Limb (tissue), 2 donors: ENCODE measurements at regions not wholly inside any gene's neighbourhood (a gene's known extent, or its start where the extent isn't known, plus 50 kb on each side); places are given as distances from the start of the nearest gene placed in this dataset.

Source experiments
- DNase-seq, 2 donors: peaks; one replicate each; pipeline ENCODE4 v3.0.0-alpha.2; 2016; ENCODE audit errors: extremely low spot score in 2 of 2

DNA sequence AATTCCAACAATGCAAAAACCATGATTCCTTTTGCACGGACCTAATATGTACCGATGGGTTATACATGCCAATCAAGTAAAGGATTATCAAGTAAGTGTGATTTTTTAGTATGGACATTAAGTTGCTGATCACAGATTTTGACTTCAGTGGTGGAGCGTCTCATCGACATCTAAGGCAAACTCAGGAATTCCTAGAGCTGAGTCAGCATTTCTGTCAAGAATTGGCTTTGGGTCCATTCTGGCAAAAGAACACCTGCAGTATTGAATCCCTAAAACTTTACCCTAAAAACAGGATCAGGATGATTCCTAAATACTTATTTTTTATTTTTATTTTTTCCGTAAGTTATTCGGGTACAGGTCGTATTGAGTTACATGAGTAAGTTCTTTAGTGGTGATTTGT lies 83.6 kb downstream of the HPGD start:
- DNase-seq = no peak

GRCh38 chr4:174437749-174438148 lies 84.5 kb downstream of the HPGD start:
- DNase-seq = no peak

DNA sequence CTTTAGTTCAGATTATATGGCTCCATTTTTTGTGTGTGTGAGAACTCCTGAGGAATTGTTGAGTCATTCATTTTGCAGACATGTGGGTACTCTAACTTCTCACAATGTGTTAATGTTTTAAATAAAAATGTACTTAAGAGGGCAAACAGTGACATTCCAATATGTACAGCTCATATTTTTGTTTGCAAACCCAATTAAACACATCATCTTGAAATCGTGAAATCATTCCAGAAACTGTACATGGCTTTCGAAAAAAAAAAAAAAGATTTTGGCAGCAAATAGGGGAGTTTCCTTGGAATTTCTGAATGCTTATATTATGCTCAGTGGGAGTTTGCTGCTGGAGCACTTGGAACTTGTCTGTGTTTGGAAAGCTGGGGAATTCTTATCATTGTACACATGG lies 85.0 kb downstream of the HPGD start:
- DNase-seq = peak in 1 of 2 donors; percentile 27

DNA sequence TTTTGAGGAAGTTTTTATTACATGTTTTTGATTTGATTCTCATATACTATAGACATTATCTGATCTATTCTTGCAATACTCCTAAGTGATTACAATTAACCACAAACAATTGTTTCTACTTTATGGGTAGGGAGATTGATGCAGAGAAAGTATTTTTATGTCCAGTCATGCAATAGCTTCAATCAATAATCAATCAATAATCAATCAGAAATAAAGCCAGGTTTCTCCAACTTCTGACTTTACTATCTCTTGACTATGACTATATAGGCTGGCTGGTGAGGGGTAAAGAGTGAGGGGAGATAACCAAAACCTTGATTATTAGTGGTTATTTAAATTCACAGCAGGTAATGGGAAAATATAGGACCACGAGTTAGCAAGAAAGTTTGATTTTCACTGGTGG lies 85.9 kb downstream of the HPGD start:
- DNase-seq = no peak

GRCh38 chr4:174435974-174436373 lies 86.3 kb downstream of the HPGD start:
- no peak for DNase-seq

- DNase-seq = no peak
Measured at GRCh38 chr4:174434455-174434854, 87.8 kb downstream of the HPGD start.

DNA sequence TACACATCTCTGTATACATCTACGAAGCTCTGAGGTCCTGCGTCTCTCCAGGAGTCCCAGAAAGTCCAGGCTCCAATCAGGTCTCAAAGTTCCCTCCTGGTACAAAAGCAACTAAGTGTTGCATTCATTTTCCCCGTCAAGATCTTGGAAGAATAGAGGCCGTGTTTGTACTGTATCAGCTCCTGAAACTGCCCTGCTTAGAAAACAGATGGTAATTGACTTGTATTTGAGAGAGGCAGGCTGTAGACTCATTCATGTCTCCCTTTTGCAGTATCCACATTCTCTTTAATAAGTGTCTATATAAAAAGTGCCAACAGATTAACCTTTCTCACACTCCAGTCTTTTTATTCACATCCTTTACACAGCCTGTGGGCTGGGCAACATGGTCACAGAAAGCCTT lies 91.7 kb downstream of the HPGD start:
- no peak for DNase-seq

DNA sequence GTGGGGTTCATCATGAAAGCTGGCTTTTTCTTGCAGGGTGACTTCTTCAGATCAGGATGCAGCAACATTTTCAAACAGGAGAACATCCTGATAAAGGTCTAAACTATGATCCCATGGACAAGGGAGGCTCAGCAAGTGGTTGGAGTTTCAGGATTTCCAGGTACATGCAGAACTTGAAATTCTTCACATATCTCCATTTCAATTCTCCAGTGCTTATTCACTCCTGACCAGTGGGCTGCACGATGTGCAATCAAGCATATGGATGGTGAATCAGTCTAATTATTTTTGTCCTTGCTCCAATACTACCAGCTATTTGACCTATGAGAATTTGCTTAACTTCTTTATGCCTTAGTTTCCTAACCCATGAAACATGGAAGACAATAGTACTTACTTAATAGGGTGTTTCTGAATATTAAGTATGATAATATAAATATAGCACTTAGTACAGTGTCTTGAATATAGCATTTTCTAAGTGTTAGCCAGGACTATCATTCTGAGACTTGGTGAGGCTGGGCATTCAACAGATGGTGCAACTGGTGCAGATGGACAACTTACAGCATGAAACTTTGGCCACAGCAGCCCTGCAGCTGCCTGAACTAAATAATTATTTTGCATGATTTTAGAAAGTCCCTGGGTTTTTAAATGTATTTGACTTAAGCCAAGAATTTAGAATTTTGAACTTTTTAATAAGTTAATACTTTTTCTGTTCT lies 92.4 kb downstream of the HPGD start:
- DNase-seq = no peak

- no peak for DNase-seq
Measured at GRCh38 chr4:174427571-174428140, 94.6 kb downstream of the HPGD start.

- DNase-seq = no peak
Measured at GRCh38 chr4:174425669-174426068, 96.6 kb downstream of the HPGD start.

DNA sequence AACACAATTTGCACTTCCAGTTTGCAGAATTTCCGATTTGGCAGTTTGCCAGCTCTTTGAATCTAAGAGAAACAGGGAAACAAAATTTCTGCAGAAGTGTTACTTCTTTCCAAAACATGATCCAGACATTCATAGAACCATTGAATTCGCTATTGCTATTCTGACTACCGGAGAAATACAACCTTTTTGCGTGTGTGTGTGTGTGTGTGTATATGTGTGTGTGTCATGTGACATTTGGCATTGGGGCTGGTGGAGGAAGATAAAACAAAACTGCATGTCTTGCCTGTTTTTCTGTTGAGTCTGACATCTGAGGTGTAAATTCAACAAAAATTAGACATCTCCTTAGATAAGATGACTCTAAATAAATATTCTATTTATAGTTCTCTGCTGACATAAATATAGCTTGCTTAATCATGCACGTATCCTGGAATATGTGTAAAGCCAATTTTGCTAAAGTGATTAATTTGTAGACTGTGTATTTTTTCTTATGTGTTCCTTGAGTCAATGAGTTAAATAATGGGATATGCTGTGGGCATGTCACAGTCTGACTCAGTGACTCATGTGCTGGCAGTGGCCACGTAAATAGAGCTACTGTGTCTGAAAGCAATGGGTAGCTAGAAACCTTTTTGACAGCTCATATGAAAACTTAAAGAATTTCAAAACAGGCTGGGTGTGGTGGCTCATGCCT lies 98.9 kb downstream of the HPGD start:
- peak in 1 of 2 donors; percentile 8 for DNase-seq

DNA sequence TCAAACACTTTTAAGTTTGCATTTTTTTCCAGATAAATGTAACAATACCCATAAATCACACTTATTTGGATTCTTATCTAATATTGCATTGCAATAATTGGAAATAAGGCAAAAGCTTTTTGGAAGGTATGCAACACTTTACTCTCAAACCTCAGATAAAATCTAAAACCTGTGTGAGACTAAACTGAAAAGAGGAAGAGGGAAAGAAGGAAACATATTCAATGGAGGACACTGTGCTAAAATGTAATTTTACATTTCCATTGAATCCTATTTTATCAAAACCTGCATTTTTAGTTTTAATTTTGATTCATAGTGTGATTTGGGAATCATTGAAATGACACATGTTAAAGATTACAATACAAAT lies 99.4 kb downstream of the HPGD start:
- DNase-seq = no peak

GRCh38 chr4:174420316-174420715 lies 102.0 kb downstream of the HPGD start:
- no peak for DNase-seq

GRCh38 chr4:174418640-174419212 lies 103.6 kb downstream of the HPGD start:
- no peak for DNase-seq

GRCh38 chr4:174408841-174409552 lies 113.3 kb downstream of the HPGD start:
- no peak for DNase-seq

DNA sequence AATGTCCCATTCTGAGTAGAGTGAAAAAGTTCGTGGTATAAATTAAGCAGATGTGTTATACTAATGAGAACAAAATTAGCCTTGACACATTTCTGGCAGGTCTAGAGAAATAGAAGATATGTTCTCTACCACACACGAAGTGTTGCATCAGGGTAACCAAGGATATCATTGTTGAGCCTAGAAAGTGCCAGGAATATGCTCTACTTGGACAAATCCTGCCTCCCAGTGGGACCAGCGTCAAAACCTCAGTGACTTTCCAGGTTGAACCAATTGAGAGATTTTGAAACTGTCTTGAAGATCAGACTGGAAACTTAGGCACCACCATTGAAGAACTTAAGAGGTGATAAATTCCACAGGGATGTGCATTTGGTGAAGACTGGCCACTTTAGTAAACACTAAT lies 115.9 kb downstream of the HPGD start:
- DNase-seq = no peak

- DNase-seq = no peak
Measured at GRCh38 chr4:174405923-174406322, 116.4 kb downstream of the HPGD start.

GRCh38 chr4:174404677-174405076 lies 117.6 kb downstream of the HPGD start:
- DNase-seq = no peak

DNA sequence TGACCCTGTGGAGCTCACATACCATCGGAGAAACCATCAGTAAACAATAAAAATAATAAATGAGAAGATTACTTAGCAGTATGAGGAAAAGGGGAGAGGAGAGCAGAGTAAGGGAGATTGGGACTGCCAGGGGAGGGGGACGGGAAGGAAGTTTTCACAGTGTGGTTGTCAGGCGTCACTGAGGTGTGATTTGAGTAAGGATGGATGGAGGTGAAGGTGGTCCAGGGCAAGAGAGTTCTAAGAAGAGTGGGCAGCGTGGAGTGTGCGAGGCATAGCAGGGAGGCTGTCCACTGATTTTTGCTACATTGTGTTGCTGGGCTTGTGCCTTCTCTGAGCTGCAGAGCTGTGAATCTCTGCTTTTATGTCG lies 119.1 kb downstream of the HPGD start:
- DNase-seq = no peak

DNA sequence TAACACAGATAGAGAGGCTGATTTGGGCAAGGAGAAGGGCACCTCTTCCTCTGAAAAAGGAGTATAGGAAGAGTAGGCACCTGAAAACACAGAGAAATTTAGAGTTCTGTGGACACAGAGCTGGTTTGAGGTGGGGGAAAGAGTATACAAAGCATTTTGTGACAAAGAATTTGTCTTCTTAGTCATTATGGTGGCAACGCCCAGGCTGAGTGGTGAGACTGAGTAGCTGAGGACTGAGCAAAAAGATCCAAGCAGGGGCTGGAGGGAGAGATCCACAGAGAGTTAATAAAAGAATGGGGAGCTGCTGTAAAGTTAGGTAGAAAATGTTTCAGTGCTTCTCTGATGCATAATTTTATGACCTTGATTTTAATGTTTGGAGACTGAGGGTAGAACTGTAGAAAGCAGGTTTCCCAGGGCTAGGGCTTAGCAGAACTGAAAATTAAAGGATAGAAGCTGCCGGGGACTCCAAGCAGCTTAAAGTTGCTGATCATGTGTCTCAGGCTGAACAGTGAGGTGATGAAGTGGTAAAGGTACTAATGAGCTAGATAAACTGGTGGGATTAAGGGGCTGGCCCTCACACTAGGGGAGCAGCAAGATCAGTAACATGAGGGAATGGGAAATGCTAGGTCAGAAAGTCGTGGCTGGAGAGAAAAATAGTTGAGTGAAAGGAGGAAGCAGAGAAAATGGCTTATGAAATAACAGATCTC lies 118.9 kb downstream of the CEP44 start:
- DNase-seq = no peak

GRCh38 chr4:174401471-174402130 lies 117.9 kb downstream of the CEP44 start:
- no peak for DNase-seq
